OCI-LY3 (cell line): ENCODE measurements at regions not wholly inside any gene's neighbourhood (a gene's known extent, or its start where the extent isn't known, plus 50 kb on each side); places are given as distances from the start of the nearest gene placed in this dataset.

Experiments
- EZH2phosphoT487 ChIP-seq: fragments of 200-600 bp; shearing (Covaris generic); IDR thresholded peaks from 2 replicates; pipeline ENCODE4 v1.6.1; 2018; ENCODE audit warnings: antibody characterized with exemption, mixed run types, low read depth
- TF ChIP-seq, protein P1 (sequence below): fragments of 200-600, 300-600 bp; sonication (generic); IDR thresholded peaks from 2 replicates; pipeline ENCODE4 v1.5.1; 2014; ENCODE audit warnings: antibody characterized with exemption, low read length, low read depth

- TF ChIP-seq, protein P1, sequence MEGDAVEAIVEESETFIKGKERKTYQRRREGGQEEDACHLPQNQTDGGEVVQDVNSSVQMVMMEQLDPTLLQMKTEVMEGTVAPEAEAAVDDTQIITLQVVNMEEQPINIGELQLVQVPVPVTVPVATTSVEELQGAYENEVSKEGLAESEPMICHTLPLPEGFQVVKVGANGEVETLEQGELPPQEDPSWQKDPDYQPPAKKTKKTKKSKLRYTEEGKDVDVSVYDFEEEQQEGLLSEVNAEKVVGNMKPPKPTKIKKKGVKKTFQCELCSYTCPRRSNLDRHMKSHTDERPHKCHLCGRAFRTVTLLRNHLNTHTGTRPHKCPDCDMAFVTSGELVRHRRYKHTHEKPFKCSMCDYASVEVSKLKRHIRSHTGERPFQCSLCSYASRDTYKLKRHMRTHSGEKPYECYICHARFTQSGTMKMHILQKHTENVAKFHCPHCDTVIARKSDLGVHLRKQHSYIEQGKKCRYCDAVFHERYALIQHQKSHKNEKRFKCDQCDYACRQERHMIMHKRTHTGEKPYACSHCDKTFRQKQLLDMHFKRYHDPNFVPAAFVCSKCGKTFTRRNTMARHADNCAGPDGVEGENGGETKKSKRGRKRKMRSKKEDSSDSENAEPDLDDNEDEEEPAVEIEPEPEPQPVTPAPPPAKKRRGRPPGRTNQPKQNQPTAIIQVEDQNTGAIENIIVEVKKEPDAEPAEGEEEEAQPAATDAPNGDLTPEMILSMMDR: no peak
- TF ChIP-seq EZH2phosphoT487: no peak
These were observed 959.9 kb downstream of the DIAPH3 start for GRCh38 chr13:59203855-59204254.
